HCT116 (cell line): ENCODE measurements at regions not wholly inside any gene's neighbourhood (a gene's known extent, or its start where the extent isn't known, plus 50 kb on each side); places are given as distances from the start of the nearest gene placed in this dataset.

ENCODE experiments used
- ATAC-seq: fragments of 200-7000 bp; cut with Tn5 transposase; 2 replicates; pipeline ENCODE4 v1.9.1; 2020; ENCODE audit warnings: mild to moderate bottlenecking, moderate library complexity
- BruUV-seq: library from RNA; stranded (reverse); fragments of 400-500 nt; replicated peaks from 2 replicates; lab custom pipeline; 2021; lab: Mats Ljungman, UMichigan
- CTCF ChIA-PET: fragments of 300-600 bp; sonication (Branson Sonifier 250); formaldehyde crosslinking; loops from one replicate; lab custom pipeline; 2021; ENCODE audit warnings: antibody characterized with exemption; lab: Charles Lee
- POLR2A ChIA-PET: fragments of 300-600, 350-600 bp; sonication (Branson Sonifier 250); formaldehyde crosslinking; loops from one replicate; lab custom pipeline; 2021; ENCODE audit warnings: antibody characterized with exemption; lab: Charles Lee
- RAD21 ChIA-PET, 2 experiments: fragments of 300-600 bp; sonication (Branson Sonifier 250); formaldehyde crosslinking; loops; one replicate each; lab custom pipeline; 2023; ENCODE audit warnings: low total read pairs in 2 of 2; ENCODE audit not compliant: uncharacterized antibody in 2 of 2, unreplicated experiment in 2 of 2, low non-redundant PET in 1 of 2; lab: Charles Lee
- DNase-seq: peaks from one replicate; pipeline ENCODE4 v3.0.0-alpha.2; 2010; ENCODE audit warnings: low read depth, low spot score
- H2AFZ ChIP-seq: fragments of 200-600 bp; shearing (Covaris generic), sonication (generic); 2 replicates; pipeline ENCODE4 v1.6.1; 2017; ENCODE audit warnings: low read depth, mixed run types, mixed read lengths, antibody characterized with exemption, low read length; ENCODE audit not compliant: poor library complexity, severe bottlenecking
- H3K27ac ChIP-seq: 2 replicates; pipeline ENCODE4 v1.5.1; 2012; ENCODE audit warnings: low read depth, low read length
- H3K27me3 ChIP-seq: fragments of 200-600 bp; sonication (generic); 2 replicates; pipeline ENCODE4 v1.6.1; 2016; ENCODE audit warnings: mixed run types, low read length, mixed read lengths; ENCODE audit not compliant: insufficient read depth
- H3K36me3 ChIP-seq, 2 experiments: fragments of 200-500 bp in 1 of 2; fragments of 200-600 bp in 1 of 2; sonication (Bioruptor generic) in 1 of 2; sonication (generic) in 1 of 2; 2 replicates each; pipeline versions ENCODE4 v1.5.1 to v1.6.1; 2014 to 2016; ENCODE audit warnings: low read length in 2 of 2, inconsistent platforms in 1 of 2, mixed read lengths in 1 of 2, mixed run types in 1 of 2; ENCODE audit not compliant: insufficient read depth in 2 of 2, control insufficient read depth in 1 of 2
- H3K4me1 ChIP-seq, 2 experiments: fragments of 200-600 bp in 1 of 2; sonication (generic) in 1 of 2; 2 replicates each; pipeline versions ENCODE4 v1.5.1 to v1.6.1; 2012 to 2017; ENCODE audit warnings: low read length in 2 of 2, inconsistent platforms in 1 of 2, mild to moderate bottlenecking in 1 of 2, mixed read lengths in 1 of 2, mixed run types in 1 of 2, moderate library complexity in 1 of 2; ENCODE audit not compliant: insufficient read depth in 2 of 2, control insufficient read depth in 1 of 2
- H3K4me2 ChIP-seq: fragments of 200-600 bp; sonication (generic); 2 replicates; pipeline ENCODE4 v1.6.1; 2017; ENCODE audit warnings: mixed run types, low read length, mixed read lengths
- H3K4me3 ChIP-seq, 2 experiments: fragments of 200-600 bp in 1 of 2; sonication (generic) in 1 of 2; replicated peaks in 1 of 2; 2 replicates each; pipeline ENCODE4 v1.5.1; 2011 to 2016; ENCODE audit warnings: low read length in 2 of 2, control low read depth in 1 of 2, low read depth in 1 of 2, mild to moderate bottlenecking in 1 of 2, mixed read lengths in 1 of 2, mixed run types in 1 of 2
- H3K79me2 ChIP-seq: fragments of 200-600 bp; sonication (generic); 2 replicates; pipeline ENCODE4 v1.6.1; 2017; ENCODE audit warnings: mild to moderate bottlenecking, mixed run types, low read length, moderate library complexity, mixed read lengths; ENCODE audit not compliant: insufficient read depth
- H3K9ac ChIP-seq: fragments of 200-600 bp; sonication (generic); 2 replicates; pipeline ENCODE4 v1.6.1; 2016; ENCODE audit warnings: low read length, mixed read lengths
- H3K9me2 ChIP-seq: fragments of 200-600 bp; sonication (generic), shearing (Covaris generic); 2 replicates; pipeline ENCODE4 v1.6.1; 2017; ENCODE audit warnings: mixed run types, mild to moderate bottlenecking, moderate library complexity; ENCODE audit not compliant: insufficient read depth
- H3K9me3 ChIP-seq, 2 experiments: fragments of 200-500 bp in 1 of 2; fragments of 200-600 bp in 1 of 2; sonication (Bioruptor generic) in 1 of 2; sonication (generic) in 1 of 2; 2 replicates each; pipeline ENCODE4 v1.6.1; 2014 to 2017; ENCODE audit warnings: low read length in 2 of 2, mixed read lengths in 2 of 2, inconsistent platforms in 1 of 2, low read depth in 1 of 2, mild to moderate bottlenecking in 1 of 2, mixed run types in 1 of 2, moderate library complexity in 1 of 2; ENCODE audit not compliant: control insufficient read depth in 1 of 2, insufficient read depth in 1 of 2
- H4K20me1 ChIP-seq: fragments of 200-600 bp; sonication (generic), shearing (Covaris generic); 2 replicates; pipeline ENCODE4 v1.6.1; 2017; ENCODE audit warnings: mixed run types, mild to moderate bottlenecking, moderate library complexity; ENCODE audit not compliant: insufficient read depth
- CBX3 ChIP-seq: IDR thresholded peaks from 2 replicates; pipeline ENCODE4 v1.6.1; 2012; ENCODE audit warnings: low read depth
- EGR1 ChIP-seq: IDR thresholded peaks from 2 replicates; pipeline ENCODE4 v1.6.1; 2012; ENCODE audit warnings: low read depth
- EZH2phosphoT487 ChIP-seq: fragments of 200-600 bp; IDR thresholded peaks from 2 replicates; pipeline ENCODE4 v1.6.1; 2018; ENCODE audit warnings: antibody characterized with exemption, borderline replicate concordance
- FOSL1 ChIP-seq: IDR thresholded peaks from 2 replicates; pipeline ENCODE4 v1.6.1; 2012; ENCODE audit warnings: low read depth
- POLR2A ChIP-seq: IDR thresholded peaks from 2 replicates; pipeline ENCODE4 v1.7.0; 2011; ENCODE audit warnings: borderline replicate concordance; ENCODE audit not compliant: insufficient read depth, insufficient read length; ENCODE audit errors: extremely low read depth
- RAD21 ChIP-seq: IDR thresholded peaks from 2 replicates; pipeline ENCODE4 v1.6.1; 2012; ENCODE audit warnings: low read depth, mild to moderate bottlenecking
- SIN3A ChIP-seq: IDR thresholded peaks from 2 replicates; pipeline ENCODE4 v1.6.1; 2012; ENCODE audit warnings: low read depth
- SRF ChIP-seq: IDR thresholded peaks from 2 replicates; pipeline ENCODE4 v1.6.1; 2012; ENCODE audit warnings: low read depth
- ZFX ChIP-seq: fragments of 450-650 bp; IDR thresholded peaks from 2 replicates; pipeline ENCODE4 v1.6.1; 2017
- ZNF274 ChIP-seq: fragments of 200-500 bp; sonication (Bioruptor generic); IDR thresholded peaks from 2 replicates; pipeline ENCODE4 v1.6.1; 2014; ENCODE audit warnings: mild to moderate bottlenecking, low read depth, low read length, inconsistent platforms
- intact Hi-C: fragments of 100-400 bp; cut with micrococcal nuclease; formaldehyde crosslinking; loops from 2 replicates; pipeline ENCODE4 v1.10.0; 2022
- TF ChIP-seq, protein P1 (sequence below): IDR thresholded peaks from 2 replicates; pipeline ENCODE4 v1.6.1; 2012; ENCODE audit warnings: low read depth
- TF ChIP-seq, protein P2 (sequence below): IDR thresholded peaks from 2 replicates; pipeline ENCODE4 v1.6.1; 2012
- TF ChIP-seq, protein P3 (sequence below): IDR thresholded peaks from 2 replicates; pipeline ENCODE4 v1.6.1; 2012
- TF ChIP-seq, protein P4 (sequence below), 3 experiments: fragments of 200-600 bp in 1 of 3; sonication (generic) in 1 of 3; IDR thresholded peaks in 2 of 3; conservative IDR thresholded peaks in 1 of 3; 2 replicates each; pipeline ENCODE4 v1.5.1; 2012 to 2017; ENCODE audit warnings: low read depth in 2 of 3, low read length in 2 of 3, antibody characterized with exemption in 1 of 3, borderline replicate concordance in 1 of 3, control low read depth in 1 of 3, mild to moderate bottlenecking in 1 of 3, mixed read lengths in 1 of 3, mixed run types in 1 of 3, moderate library complexity in 1 of 3; ENCODE audit not compliant: insufficient read depth in 1 of 3

DNA sequence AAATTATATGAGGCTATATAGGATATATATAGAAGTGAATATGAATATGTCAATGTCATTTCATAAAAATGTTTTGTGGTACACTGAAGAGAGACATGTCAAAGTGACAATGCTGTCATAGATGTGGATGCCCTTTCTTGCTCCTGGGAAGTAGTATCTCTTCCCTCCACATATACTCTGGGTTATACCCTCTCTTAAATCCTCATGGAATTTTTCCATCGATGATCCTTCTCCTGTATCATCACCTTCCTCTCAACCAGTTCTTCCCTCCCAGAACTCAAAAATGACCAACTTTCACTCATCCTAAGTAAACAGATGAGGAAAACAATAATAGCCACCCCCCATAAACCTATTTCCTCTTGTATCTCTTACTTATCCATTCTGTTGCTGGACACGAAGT, 351.5 kb downstream of the USP25 start:
- intact Hi-C loops, result no loop called here
- no peak for ATAC-seq
- no peak overlapping the region for H3K27ac ChIP-seq
- POLR2A ChIA-PET, result no interaction called here
- no peak overlapping the region for H3K4me3 ChIP-seq
- CTCF ChIA-PET, result no interaction called here
- H3K79me2 ChIP-seq, result no peaks in the 10 kb centered on the region
- no peak for TF ChIP-seq RAD21
- TF ChIP-seq ZFX, result no peak
- TF ChIP-seq FOSL1, result no peak
- no peak for TF ChIP-seq POLR2A
- TF ChIP-seq CBX3, result no peak
- TF ChIP-seq, protein P1, sequence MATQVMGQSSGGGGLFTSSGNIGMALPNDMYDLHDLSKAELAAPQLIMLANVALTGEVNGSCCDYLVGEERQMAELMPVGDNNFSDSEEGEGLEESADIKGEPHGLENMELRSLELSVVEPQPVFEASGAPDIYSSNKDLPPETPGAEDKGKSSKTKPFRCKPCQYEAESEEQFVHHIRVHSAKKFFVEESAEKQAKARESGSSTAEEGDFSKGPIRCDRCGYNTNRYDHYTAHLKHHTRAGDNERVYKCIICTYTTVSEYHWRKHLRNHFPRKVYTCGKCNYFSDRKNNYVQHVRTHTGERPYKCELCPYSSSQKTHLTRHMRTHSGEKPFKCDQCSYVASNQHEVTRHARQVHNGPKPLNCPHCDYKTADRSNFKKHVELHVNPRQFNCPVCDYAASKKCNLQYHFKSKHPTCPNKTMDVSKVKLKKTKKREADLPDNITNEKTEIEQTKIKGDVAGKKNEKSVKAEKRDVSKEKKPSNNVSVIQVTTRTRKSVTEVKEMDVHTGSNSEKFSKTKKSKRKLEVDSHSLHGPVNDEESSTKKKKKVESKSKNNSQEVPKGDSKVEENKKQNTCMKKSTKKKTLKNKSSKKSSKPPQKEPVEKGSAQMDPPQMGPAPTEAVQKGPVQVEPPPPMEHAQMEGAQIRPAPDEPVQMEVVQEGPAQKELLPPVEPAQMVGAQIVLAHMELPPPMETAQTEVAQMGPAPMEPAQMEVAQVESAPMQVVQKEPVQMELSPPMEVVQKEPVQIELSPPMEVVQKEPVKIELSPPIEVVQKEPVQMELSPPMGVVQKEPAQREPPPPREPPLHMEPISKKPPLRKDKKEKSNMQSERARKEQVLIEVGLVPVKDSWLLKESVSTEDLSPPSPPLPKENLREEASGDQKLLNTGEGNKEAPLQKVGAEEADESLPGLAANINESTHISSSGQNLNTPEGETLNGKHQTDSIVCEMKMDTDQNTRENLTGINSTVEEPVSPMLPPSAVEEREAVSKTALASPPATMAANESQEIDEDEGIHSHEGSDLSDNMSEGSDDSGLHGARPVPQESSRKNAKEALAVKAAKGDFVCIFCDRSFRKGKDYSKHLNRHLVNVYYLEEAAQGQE, result no peak
- TF ChIP-seq EGR1, result no peak
- TF ChIP-seq, protein P2, sequence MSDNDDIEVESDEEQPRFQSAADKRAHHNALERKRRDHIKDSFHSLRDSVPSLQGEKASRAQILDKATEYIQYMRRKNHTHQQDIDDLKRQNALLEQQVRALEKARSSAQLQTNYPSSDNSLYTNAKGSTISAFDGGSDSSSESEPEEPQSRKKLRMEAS, result no peak
- no peak for TF ChIP-seq ZNF274
- TF ChIP-seq, protein P3, sequence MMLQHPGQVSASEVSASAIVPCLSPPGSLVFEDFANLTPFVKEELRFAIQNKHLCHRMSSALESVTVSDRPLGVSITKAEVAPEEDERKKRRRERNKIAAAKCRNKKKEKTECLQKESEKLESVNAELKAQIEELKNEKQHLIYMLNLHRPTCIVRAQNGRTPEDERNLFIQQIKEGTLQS, result no peak
- TF ChIP-seq, protein P4, sequence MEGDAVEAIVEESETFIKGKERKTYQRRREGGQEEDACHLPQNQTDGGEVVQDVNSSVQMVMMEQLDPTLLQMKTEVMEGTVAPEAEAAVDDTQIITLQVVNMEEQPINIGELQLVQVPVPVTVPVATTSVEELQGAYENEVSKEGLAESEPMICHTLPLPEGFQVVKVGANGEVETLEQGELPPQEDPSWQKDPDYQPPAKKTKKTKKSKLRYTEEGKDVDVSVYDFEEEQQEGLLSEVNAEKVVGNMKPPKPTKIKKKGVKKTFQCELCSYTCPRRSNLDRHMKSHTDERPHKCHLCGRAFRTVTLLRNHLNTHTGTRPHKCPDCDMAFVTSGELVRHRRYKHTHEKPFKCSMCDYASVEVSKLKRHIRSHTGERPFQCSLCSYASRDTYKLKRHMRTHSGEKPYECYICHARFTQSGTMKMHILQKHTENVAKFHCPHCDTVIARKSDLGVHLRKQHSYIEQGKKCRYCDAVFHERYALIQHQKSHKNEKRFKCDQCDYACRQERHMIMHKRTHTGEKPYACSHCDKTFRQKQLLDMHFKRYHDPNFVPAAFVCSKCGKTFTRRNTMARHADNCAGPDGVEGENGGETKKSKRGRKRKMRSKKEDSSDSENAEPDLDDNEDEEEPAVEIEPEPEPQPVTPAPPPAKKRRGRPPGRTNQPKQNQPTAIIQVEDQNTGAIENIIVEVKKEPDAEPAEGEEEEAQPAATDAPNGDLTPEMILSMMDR (IDR thresholded peaks at IDR 0.05 in 2 of 3, conservative IDR thresholded peaks at IDR 0.05 in 1 of 3; ENCODE audit: borderline replicate concordance in 1 of 3, insufficient read depth in 1 of 3, low read depth in 2 of 3, low read length in 2 of 3), result no peak
- no peak for TF ChIP-seq EZH2phosphoT487
- TF ChIP-seq SIN3A, result no peak
- TF ChIP-seq SRF, result no peak
- H3K4me2 ChIP-seq, result no peak overlapping the region
- no peak for DNase-seq
- no peaks in the 10 kb centered on the region for H3K27me3 ChIP-seq
- no peaks in the 10 kb centered on the region for H3K36me3 ChIP-seq
- 0 out of 4 replicates have a peak, but pooled peaks cover 0 to 8% of the 10 kb centered on the region in 2 experiments for H3K9me3 ChIP-seq
- H3K9ac ChIP-seq, result no peak overlapping the region
- H3K9me2 ChIP-seq, result no peaks in the 10 kb centered on the region
- RAD21 ChIA-PET, result no interaction called here
- H3K4me1 ChIP-seq, result no peaks in the 10 kb centered on the region
- H4K20me1 ChIP-seq, result no peaks in the 10 kb centered on the region
- no TSS peak for BruUV-seq
- H2AFZ ChIP-seq, result no peak overlapping the region
